TTC549 (cell line): ENCODE measurements at regions not wholly inside any gene's neighbourhood (a gene's known extent, or its start where the extent isn't known, plus 50 kb on each side); places are given as distances from the start of the nearest gene placed in this dataset.
"Not testable (repeated sequence)": the region's sequence is repeated elsewhere in the genome, so short reads cannot be mapped to it uniquely, and the experiment has no call there.

Experiments used
- FAIRE-seq: peaks from 2 replicates; lab custom pipeline; 2012; peaks lifted over from hg19 to GRCh38; lab: Jason Lieb, UNC

DNA sequence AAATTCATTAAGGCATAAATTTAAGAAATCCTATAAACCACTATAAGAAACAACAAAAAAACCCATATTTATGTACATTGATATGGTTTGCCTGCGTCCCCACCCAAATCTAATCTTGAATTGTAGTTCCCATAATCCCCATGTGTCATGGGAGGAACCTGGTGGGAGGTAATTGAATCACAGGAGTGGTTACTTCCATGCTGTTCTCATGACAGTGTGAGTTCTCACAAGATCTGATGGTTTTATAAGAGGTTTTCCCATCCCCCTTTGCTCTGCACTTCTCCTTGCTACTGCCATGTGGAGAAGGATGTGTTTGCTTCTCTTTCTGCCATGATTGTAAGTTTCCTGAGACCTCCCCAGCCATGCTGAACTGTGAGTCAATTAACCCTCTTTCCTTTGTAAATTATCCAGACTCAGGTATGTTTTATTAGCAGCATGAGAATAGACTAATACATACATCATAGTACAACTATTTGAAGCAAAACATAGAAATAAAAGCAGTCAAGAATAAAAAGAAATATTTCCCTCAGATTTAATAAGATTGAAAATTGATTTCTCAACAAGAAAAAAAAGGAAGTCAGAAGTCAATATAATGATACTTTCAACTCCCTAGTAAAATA lies 209.0 kb upstream of the GPC6 start:
- FAIRE-seq: no peak

DNA sequence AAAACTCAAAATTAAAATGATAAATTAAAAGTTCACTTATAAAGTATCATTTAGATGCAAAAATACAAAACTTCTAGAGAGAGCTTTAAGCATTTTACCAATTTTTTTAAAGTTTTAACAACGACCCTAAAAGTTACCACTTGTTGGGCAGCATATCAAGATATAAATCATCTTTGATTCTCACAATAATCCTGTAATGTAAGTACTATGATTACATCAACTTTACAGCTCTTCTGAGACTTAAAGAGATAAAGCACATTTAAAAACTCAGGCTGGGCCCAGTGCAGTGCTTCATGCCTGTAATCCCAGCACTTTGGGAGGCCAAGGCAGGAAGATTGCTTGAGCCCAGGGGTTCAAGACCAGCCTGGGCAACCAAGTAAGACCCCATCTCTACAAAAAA lies 202.7 kb upstream of the GPC6 start:
- FAIRE-seq: no peak

DNA sequence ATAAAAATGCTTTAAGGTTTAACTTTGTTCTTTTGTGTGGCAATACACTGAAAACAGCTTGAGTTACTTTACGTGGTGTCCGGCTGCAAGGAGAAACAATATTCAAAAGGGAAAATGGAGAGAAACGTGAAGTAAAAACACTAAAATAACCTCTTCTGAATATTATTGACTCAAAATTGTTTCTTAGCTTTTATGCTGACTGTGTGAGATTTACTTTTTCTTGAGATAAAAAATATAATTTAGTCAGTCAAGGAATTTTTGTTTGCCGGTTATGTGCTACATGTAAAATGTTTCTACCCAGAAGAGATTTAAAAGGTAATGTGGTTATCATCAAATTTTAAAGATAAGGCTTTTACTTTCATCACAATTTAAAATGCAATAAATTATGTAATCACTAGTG lies 200.6 kb upstream of the GPC6 start:
- FAIRE-seq: no peak

DNA sequence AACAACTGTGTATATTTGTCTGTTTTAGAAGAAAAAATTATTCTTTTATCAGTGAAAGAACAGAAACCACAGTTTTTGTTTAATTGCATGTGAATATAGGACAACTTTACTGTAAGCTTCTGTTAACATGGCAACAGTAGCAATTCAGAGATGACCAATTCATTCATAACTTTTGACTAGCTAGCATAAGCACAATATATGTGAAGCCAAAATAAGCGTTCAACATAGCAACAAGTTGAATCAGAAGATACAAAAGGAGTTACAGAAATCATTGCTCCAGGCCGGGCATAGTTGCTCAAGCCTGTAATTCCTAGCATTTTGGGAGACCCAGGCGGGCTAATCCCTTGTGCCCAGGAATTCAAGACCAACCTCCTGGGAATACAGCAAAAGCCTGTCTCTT lies 197.1 kb upstream of the GPC6 start:
- FAIRE-seq: no peak

DNA sequence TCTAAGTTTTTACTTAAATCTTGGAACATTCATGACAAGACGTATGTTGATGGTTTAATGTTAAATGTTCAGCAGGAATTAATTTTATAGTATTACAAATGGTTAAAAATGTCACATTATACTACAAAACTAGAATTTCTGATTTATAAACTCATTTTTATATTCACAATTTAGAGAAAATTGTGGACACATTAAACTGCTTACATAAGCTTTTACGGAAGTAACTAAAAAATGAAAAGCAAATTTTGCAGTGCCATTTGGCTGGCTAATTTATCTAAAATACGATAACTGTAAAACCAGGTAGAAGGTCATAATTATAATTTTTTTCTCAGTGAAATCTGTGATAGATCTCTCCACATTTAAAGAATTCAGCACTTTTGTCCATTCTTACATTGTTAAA lies 190.2 kb upstream of the GPC6 start:
- FAIRE-seq: no peak

DNA sequence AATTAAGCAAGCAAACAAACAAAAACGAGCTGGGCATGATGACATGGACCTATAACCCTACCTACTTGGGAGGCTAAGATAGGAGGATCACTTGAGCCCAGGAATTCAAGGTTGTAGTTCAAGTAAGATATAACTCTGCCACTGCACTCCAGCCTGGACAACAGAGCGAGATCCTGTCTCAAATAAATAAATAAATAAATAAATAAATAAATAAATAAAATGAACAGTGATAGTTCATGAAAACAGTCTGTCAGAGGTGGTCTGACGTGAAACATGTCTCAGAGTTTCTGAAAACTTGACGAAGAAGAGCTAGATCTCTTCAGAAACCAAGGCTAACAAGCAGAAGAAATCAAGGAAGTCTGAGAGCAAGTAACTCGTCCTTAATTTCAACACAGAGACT lies 188.8 kb upstream of the GPC6 start:
- no peak for FAIRE-seq

DNA sequence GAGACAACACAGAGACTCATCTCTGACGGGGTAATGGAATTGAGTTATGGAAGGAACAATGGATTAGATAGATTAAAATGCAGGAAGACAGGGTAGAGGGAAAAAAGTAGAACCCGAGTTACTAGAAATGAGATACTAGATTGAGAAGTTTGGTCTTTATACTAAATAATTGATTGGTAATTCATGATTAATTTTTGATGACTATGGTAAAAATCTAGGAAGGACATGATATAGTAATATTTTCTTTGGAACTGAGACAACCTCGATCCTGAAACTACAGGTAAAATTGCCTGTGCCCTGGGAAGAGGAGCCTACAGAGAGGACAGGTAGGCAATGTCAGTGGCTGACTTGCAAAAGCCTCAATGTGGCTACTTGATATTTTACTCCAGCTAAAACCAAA lies 188.4 kb upstream of the GPC6 start:
- no peak for FAIRE-seq

DNA sequence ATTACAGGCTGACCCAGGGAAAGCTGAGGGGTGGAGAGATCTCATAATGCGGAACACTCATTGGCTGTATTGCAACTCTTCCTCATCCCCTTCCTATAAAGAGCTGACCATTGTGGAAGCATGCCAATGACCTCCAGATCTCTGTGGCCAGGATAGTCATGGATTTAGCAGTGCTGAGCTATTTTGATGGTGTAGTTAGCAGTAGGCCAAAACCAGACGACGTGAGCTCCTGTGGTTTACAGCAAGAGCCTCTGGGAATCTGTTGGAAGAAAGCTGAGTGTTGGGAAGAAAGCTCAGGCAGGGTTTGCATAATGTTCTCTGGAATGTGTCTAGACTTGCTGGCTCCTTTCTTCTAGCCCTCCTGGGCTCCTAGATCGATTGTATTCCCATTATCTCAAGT lies 187.5 kb upstream of the GPC6 start:
- no peak for FAIRE-seq

DNA sequence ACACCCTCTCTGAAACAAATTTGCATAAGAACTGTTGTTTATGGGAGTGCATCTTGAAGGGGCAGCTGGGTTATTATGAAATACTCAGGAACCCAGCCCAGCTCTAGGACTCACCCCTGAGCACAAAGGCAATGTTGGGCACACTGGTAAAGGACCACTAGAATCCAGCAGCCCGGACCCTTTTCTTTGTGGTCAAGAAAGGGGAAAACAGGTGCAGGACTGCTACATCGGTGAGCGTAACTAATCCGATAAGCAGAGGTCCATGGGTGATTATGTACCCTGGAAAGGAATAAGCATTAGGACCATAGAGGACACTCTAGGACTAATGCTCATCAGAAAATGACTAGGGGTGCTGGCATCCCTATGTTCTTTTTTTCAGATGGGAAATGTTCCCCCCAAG lies 185.0 kb upstream of the GPC6 start:
- FAIRE-seq: not testable (repeated sequence)

DNA sequence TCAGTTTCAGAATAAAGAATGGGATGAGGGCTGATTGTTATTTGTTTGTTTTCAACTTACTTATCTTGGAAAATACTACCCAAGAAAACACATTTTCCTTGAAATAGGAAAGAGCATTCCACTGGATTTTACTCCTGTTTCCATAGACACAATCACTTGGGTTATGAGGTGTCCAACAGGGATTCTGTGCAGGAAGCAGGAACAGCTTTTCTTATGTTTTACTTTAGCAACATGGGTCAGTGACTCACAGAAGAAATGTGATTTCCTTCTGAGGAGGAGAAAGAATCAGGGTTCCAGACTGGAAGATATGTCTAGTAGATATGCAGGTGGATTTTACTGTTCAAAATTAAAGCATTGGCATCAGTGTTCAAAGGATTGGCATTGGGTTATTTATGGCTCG lies 180.8 kb upstream of the GPC6 start:
- FAIRE-seq: no peak

DNA sequence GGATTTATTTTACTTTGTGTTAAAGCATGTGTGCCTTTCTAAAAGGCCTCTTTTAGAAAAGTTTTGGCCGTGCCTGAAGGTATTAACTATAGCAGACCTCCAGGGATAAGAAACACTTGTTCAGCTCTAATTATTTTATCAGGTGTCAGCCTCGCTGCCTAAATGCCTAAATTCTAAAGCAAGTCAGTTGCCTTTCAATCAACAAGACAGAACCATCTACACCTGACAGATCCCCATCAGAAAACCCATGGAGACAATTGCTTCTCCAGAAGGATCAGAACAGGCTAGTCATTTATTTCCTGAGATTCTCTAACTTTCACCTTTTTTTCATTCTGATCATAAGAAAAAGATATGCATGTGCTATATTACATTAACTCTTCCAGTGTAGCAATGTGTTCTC lies 171.4 kb upstream of the GPC6 start:
- FAIRE-seq: no peak

DNA sequence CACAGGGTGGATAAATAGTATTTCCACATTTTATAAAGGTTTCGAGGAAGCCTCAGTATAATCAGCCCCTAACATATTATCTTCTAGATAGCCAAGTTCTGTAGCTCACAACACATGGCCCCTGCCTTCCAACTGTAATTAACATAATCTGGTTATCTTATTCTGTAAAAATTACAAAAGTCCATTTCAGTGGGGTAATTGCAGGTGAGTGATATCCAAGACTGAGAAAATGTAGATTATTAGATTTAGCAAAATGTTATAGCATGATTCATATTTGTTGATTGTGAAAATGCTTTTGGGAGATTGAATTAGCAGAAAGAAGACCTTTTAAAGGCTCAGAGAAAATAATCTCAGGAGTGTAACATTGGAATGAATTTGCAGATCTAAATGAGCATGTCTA lies 168.3 kb upstream of the GPC6 start:
- no peak for FAIRE-seq

DNA sequence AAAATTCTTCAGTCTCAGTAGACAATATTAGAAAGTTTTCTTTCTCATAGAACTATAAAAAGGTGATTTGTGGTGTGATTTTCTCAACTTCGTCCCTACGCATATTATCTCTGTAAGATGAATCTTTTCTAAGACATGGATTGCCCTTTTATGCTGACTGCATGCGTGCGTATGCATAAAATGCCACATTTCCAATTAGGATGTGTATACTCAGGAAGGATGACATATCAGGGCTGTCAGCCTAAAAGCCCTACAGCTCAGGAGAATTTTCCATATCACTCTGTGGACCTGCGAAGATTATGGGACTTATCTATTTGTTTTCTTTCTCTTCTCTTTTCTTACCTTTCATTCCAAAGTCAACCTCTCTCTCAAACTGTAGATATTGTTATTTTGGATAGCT lies 166.5 kb upstream of the GPC6 start:
- FAIRE-seq: no peak

DNA sequence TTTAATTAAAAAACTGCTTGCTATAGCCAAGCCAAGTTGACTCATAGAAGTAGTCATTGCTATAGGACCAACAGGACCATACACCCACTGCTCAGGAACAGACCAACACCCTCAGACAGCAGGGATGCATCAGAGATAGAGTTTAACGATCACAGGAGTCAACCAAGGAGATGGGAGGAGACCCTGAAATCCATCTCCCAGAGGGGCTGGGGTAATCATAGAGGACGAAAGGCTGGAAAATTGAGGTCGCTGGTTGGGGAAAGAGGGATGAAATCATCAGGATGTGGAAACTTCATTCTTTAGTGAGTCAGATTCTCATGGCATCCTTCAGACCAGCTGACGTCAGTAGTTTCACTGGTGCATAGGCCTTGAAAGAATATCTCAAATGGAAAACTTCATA lies 160.4 kb upstream of the GPC6 start:
- FAIRE-seq: no peak

DNA sequence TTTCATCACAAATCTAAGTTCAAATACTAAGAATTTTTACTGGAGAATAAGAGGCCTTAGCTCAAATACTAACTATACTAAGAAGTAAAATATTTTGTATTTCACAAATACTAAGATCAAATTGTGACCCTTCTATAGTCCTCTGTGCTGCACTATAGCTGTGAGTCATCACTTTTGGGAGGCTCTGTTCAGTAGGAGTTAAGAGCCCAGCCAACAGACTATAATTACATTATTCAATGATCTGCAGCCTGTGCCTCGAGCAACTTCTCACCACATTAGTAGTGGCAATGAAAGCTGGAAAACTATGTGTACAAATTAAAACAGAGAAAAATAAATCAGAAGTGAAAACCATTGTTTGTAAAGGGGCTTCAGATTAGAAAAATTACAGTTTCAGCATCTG lies 147.3 kb upstream of the GPC6 start:
- FAIRE-seq: no peak

DNA sequence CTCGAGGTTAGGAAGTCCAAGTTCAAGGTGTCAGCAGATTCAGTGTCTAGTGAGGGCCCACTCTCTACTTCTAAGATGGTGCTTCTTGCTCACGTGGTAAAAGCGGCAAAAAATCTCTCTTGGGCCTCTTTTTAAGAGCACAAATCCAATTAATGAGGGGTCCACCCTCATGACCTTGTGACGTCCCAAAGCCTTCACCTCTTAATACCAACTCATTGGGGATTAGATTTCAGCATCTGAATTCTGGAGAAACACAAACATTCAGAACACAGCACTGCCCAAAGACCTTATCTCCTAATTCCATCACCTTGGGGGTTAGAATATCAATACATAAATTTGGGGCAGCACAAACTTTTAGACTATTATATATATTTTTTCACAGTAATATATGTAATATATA lies 146.4 kb upstream of the GPC6 start:
- FAIRE-seq: no peak

DNA sequence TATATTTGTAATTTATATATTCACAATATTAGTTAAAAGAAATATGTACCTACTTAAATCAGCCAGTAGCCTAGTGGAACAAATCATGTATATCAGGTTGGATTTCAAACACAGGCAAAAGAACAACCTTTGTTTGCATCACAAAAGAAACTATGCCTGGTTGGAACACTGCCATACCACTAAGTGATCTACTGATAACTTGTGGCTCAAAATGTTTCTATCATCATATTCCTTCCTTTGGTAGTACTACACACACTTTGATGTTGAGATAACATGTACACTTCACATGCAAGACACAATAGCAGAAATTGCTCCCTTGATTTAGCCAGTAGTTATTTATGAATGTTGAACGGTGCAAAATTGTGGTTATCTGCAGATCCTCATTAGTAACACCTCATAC lies 146.0 kb upstream of the GPC6 start:
- FAIRE-seq: no peak

DNA sequence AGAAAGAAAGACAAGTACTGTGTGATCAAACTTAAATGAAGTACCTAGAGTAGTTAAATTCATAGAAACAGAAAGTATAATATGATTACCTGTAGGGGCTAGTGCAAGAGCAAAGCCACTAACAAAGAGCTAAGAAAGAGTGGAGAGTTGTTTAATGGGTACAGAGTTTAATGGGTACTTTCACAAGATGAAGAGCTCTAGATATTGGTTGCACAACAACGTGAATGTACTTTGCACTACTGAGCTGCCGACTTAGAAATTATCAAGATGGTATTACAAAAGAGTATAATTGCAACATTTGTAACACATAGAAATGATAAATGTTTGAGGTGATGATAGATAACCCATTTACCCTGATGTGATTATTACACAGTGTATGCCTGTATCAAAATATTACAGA lies 140.3 kb upstream of the GPC6 start:
- no peak for FAIRE-seq

DNA sequence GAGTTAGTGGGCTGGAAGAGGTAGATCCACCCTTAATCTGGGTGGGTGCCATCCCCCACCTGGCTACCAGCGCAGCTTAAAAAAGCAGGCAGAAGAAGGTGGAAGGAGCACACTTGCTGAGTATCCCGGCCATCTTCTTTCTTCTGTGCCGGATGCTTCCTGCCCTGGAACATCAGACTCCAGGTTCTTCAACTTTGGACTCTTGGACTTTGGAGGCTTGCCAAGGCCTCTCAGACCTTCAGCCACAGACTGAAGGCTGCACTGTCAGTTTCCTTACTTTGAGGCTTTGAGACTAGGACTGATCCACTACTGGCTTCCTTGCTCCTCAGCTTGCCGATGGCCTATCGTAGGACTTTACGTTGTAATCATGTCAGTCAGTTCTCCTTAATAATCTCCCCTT lies 127.6 kb upstream of the GPC6 start:
- FAIRE-seq: no peak

DNA sequence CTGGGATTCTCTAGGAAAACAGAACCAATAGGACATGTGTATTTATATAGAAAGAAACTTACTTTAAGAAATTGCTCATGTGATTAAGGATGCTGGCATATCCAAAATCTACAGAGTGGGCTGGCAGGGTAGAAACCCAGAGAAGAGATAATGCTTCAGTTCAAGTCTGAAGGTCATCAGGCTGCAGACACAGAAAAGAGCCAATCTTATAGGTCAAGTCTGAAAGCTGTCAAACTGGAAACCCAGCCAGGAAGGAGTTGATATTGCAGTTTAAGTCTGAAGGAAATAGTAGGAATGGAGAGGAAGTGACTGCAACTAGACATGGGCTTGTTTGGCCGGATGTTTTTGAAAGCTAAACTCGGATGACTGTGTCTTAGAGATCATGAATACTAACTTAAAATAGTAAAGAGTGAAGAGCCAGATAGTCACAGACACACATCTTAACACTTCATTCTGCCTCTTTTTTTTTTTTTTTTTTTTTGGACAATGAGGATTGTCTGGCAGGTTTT lies 125.3 kb upstream of the GPC6 start:
- no peak for FAIRE-seq

DNA sequence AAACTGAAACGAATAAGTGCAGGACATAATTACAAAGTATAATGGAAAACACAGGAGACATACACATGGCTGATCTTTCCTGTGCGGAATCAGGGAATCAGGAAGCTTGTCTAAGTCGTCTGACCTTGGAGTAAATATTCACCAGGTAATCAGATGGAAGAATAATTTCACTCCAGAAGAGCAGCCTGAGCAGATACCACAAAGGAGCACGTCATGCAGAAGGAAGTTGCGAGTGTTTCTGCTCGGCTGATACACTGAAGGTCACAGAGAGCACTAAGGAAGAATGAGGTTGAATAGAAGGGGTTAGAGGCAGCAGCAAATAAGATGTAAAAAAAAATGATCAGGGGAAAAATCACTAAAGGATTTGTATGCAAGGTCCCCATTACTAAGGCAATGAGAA lies 122.3 kb upstream of the GPC6 start:
- FAIRE-seq: no peak

DNA sequence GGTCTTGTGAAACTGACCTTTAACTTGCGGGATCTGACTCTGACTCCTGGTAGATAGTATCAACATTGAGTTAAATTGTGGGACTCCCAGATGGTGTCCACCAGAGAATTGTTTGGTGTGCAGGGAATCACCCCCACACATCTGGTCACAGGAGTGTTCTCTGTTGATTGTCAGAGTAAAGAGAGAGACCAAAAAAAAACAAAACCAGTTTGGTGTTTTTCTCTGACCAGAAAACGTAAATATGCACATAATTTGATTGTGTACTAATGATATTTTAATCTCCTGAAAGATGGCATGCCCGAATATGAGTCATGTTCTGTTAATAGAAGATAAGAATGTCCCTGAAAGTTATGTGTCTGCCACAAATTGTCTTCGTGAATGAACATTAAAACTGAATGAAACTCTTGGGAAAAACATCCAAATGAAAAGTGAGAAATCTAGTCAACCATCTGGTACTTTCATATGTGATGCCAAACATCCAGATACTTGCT lies 118.5 kb upstream of the GPC6 start:
- FAIRE-seq: no peak

DNA sequence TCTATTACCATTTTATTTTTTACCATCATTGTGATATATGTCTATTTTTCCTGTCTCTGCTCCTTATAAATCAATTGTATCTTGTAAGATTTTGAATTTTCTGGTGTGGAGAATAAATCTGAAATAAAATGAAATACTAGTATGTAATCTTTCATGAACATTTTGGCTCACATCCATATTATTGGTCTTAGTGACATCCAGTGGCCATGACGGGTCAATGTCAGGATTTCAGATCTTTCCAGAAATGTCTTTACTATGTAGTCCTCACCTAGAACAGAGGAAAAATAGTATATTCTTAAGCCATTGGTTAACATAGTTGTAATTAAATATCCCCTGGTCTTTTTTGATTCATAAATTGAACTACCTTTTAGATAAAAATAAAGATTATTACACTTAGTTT lies 109.8 kb upstream of the GPC6 start:
- FAIRE-seq: no peak

DNA sequence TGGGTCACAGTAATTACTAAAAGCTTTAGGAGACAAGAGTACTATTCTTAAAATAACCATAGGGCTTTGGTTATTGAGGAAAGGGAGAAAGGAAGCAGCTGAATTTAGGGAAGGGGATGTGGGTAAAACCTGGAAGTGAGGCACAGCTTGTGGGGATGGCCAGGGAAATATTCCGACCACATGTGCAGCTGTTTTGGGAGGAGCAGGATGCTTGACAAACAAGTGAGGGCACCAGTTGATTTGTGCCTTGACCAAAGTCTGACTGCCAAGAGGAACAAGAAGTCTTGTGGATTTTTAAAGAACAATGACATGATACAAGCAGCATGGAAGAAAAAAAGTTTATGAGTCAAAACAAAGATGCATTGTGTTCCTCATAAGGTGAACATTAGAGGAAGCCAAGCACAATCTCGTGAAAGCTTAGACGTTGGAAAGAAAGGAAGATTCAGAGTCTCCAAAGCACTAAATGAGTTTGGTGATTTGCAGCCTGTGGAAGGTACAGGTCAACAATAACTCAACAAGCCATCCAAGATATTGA lies 108.5 kb upstream of the GPC6 start:
- FAIRE-seq: no peak

DNA sequence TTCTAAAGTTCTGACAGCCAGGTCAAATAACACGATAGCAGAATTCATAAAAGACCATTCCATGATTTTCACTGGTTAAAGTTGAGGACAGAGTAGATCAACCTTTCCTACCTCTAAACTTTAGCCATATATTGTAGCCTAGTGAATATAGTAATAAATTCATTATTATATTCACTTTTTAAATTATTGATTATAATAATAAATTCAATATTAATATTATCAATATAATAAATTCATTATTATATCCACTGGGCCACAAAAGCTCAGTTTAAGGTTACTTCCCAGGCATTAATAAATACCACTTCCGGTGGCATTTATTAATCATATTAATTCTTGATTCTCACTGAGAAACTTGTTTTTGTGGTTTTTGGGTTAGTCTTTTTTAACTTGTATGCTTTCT lies 85.7 kb upstream of the GPC6 start:
- FAIRE-seq: no peak
